ENCODE measurements at regions not wholly inside any gene's neighbourhood (a gene's known extent, or its start where the extent isn't known, plus 50 kb on each side); places are given as distances from the start of the nearest gene placed in this dataset.

- no peak for TF ChIP-seq POLR2AphosphoS5 (IDR thresholded peaks at IDR 0.05)
- TF ChIP-seq POLR2A (IDR thresholded peaks at IDR 0.05), result no peak
- TF ChIP-seq CTCF (IDR thresholded peaks at IDR 0.05 in 8 of 11, conservative IDR thresholded peaks at IDR 0.05 in 3 of 11), result no peak
- DNase-seq, result no peak
- Histone ChIP-seq H3K27me3 (replicated peaks in 1 of 7) (no peaks in the 10 kb centered on the region), H3K4me1 (peaks cover 30 to 87% (median 64%) of the 10 kb centered on the region in 6 donors), H3K36me3 (peaks cover 0 to 29% (median 0%) of the 10 kb centered on the region in 6 donors), H3K9me3 (no peaks in the 10 kb centered on the region), H3K4me3 (no peak overlapping the region), H3K27ac (peak overlapping the region in 6 of 8 donors; percentile 27 to 80 (median 48))
- intact Hi-C loops (cut with DNase I; ENCODE audit: low total_unique reads), result no loop called here
- WGBS, 5 donors, result 78 to 93% (median 82%) methylated on average over 4 of the region's 4 CpGs
These were observed 50.0 kb downstream of the PIK3C2A start for GRCh38 chr11:17157761-17158160.

- TF ChIP-seq POLR2A (IDR thresholded peaks at IDR 0.05), result no peak
- no peak for TF ChIP-seq POLR2AphosphoS5 (IDR thresholded peaks at IDR 0.05)
- TF ChIP-seq CTCF (IDR thresholded peaks at IDR 0.05 in 8 of 11, conservative IDR thresholded peaks at IDR 0.05 in 3 of 11), result no peak
- intact Hi-C loops (cut with DNase I; ENCODE audit: low total_unique reads), result no loop called here
- no peak for DNase-seq
- Histone ChIP-seq H3K27me3 (replicated peaks in 1 of 7) (no peaks in the 10 kb centered on the region), H3K27ac (peak overlapping the region in 1 of 8 donors; percentile 80), H3K36me3 (peaks cover 0 to 37% (median 0%) of the 10 kb centered on the region in 6 donors), H3K9me3 (no peaks in the 10 kb centered on the region), H3K4me3 (no peak overlapping the region), H3K4me1 (peaks cover 16 to 87% (median 59%) of the 10 kb centered on the region in 6 donors)
- 83 to 95% (median 87%) methylated on average over 2 of the region's 2 CpGs for WGBS, 5 donors
These were observed 51.5 kb downstream of the PIK3C2A start for GRCh38 chr11:17156283-17156682.

- TF ChIP-seq POLR2AphosphoS5 (IDR thresholded peaks at IDR 0.05), result no peak
- TF ChIP-seq POLR2A (IDR thresholded peaks at IDR 0.05), result no peak
- TF ChIP-seq CTCF (IDR thresholded peaks at IDR 0.05 in 8 of 11, conservative IDR thresholded peaks at IDR 0.05 in 3 of 11), result no peak
- no peak overlapping the region for H3K4me3 ChIP-seq
- peaks cover 0 to 47% (median 2%) of the 10 kb centered on the region in 6 donors for H3K36me3 ChIP-seq
- no peak for DNase-seq
- 50 to 77% (median 70%) methylated on average over 1 of the region's 1 CpG for WGBS, 5 donors
- no peaks in the 10 kb centered on the region for H3K27me3 ChIP-seq (replicated peaks in 1 of 7)
- H3K4me1 ChIP-seq, result peaks cover 4 to 85% (median 57%) of the 10 kb centered on the region in 6 donors
- peak overlapping the region in 7 of 8 donors; percentile 11 to 73 (median 53) for H3K27ac ChIP-seq
- intact Hi-C loops (cut with DNase I; ENCODE audit: low total_unique reads), result no loop called here
- no peaks in the 10 kb centered on the region for H3K9me3 ChIP-seq
These were observed 53.2 kb downstream of the PIK3C2A start for GRCh38 chr11:17154409-17155159.

- no peak for TF ChIP-seq CTCF (IDR thresholded peaks at IDR 0.05 in 8 of 11, conservative IDR thresholded peaks at IDR 0.05 in 3 of 11)
- no peak for TF ChIP-seq POLR2AphosphoS5 (IDR thresholded peaks at IDR 0.05)
- Histone ChIP-seq H3K36me3 (peaks cover 0 to 47% (median 2%) of the 10 kb centered on the region in 6 donors), H3K4me3 (no peak overlapping the region), H3K27me3 (replicated peaks in 1 of 7) (no peaks in the 10 kb centered on the region), H3K4me1 (peaks cover 3 to 85% (median 51%) of the 10 kb centered on the region in 6 donors), H3K27ac (peak overlapping the region in 7 of 8 donors; percentile 17 to 73 (median 53)), H3K9me3 (no peaks in the 10 kb centered on the region)
- WGBS, 5 donors, result 78 to 94% (median 90%) methylated on average over 2 of the region's 2 CpGs
- intact Hi-C loops (cut with DNase I; ENCODE audit: low total_unique reads), result no loop called here
- DNase-seq, result no peak
These were observed 54.0 kb downstream of the PIK3C2A start for GRCh38 chr11:17153757-17154156.

Measured in spleen (tissue), 11 donors.